Sigmoid colon (tissue), 4 donors: ENCODE measurements at regions not wholly inside any gene's neighbourhood (a gene's known extent, or its start where the extent isn't known, plus 50 kb on each side); places are given as distances from the start of the nearest gene placed in this dataset.

Experiments used
- EP300 ChIP-seq, 4 donors: sonication (generic); formaldehyde crosslinking; IDR thresholded peaks; one replicate each; pipeline ENCODE4 v1.6.1; 2017; ENCODE audit warnings: antibody characterized with exemption in 4 of 4
- POLR2A ChIP-seq, 2 donors: fragments of 450-650 bp; IDR thresholded peaks; one replicate each; pipeline ENCODE4 v1.6.1; 2016; ENCODE audit warnings: antibody characterized with exemption in 2 of 2, mild to moderate bottlenecking in 2 of 2, moderate library complexity in 2 of 2
- POLR2AphosphoS5 ChIP-seq, 4 donors: sonication (generic); formaldehyde crosslinking; IDR thresholded peaks; one replicate each; pipeline ENCODE4 v1.6.1; 2017; ENCODE audit warnings: antibody characterized with exemption in 4 of 4
- TF ChIP-seq, protein P1 (sequence below), 4 experiments: fragments of 450-650 bp in 3 of 4; fragments of 200-600 bp in 1 of 4; IDR thresholded peaks; one replicate each; pipeline ENCODE4 v1.5.1; 2016 to 2019; ENCODE audit warnings: antibody characterized with exemption in 4 of 4, mild to moderate bottlenecking in 3 of 4, moderate library complexity in 2 of 4

GRCh38 chr2:186024921-186025320 lies 286.3 kb downstream of the FSIP2 start:
- TF ChIP-seq, protein P1, sequence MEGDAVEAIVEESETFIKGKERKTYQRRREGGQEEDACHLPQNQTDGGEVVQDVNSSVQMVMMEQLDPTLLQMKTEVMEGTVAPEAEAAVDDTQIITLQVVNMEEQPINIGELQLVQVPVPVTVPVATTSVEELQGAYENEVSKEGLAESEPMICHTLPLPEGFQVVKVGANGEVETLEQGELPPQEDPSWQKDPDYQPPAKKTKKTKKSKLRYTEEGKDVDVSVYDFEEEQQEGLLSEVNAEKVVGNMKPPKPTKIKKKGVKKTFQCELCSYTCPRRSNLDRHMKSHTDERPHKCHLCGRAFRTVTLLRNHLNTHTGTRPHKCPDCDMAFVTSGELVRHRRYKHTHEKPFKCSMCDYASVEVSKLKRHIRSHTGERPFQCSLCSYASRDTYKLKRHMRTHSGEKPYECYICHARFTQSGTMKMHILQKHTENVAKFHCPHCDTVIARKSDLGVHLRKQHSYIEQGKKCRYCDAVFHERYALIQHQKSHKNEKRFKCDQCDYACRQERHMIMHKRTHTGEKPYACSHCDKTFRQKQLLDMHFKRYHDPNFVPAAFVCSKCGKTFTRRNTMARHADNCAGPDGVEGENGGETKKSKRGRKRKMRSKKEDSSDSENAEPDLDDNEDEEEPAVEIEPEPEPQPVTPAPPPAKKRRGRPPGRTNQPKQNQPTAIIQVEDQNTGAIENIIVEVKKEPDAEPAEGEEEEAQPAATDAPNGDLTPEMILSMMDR (IDR thresholded peaks at IDR 0.05) = no peak
- TF ChIP-seq POLR2A (IDR thresholded peaks at IDR 0.05) = no peak
- TF ChIP-seq EP300 (IDR thresholded peaks at IDR 0.05) = no peak
- TF ChIP-seq POLR2AphosphoS5 (IDR thresholded peaks at IDR 0.05) = no peak
